ENCODE measurements at regions not wholly inside any gene's neighbourhood (a gene's known extent, or its start where the extent isn't known, plus 50 kb on each side); places are given as distances from the start of the nearest gene placed in this dataset.

GRCh38 chr13:34696296-34696695 is 245.8 kb upstream of the NBEA start:
- Histone ChIP-seq H3K27ac (ENCODE audit: insufficient read length, low read depth, low read length) (no peak overlapping the region), H2BK5ac (ENCODE audit: insufficient read length, low read length) (no peak overlapping the region), H3K56ac (ENCODE audit: insufficient read length, low read depth, low read length) (no peak overlapping the region), H3K9ac (ENCODE audit: extremely low read depth, insufficient read length, low read length) (no peak overlapping the region), H3K14ac (ENCODE audit: insufficient read depth, low read length) (no peak overlapping the region), H3K4ac (ENCODE audit: low read depth, low read length) (no peak overlapping the region), H4K20me1 (ENCODE audit: control insufficient read depth, insufficient read depth, insufficient read length) (no peaks in the 10 kb centered on the region), H3K23ac (ENCODE audit: insufficient read length, low read depth, low read length) (no peak overlapping the region), H3K4me2 (ENCODE audit: insufficient read depth, insufficient read length, low read length) (no peak overlapping the region), H3K79me1 (ENCODE audit: insufficient read depth, low read depth, low read length, poor library complexity, severe bottlenecking) (no peaks in the 10 kb centered on the region), H3K27me3 (ENCODE audit: insufficient read depth, low read length) (no peaks in the 10 kb centered on the region), H2AK5ac (ENCODE audit: insufficient read length, low read length) (no peak overlapping the region), H3T11ph (ENCODE audit: low read length) (no peak overlapping the region), H3K9me3 (ENCODE audit: control insufficient read depth, low read depth, low read length) (no peaks in the 10 kb centered on the region), H3K4me1 (ENCODE audit: insufficient read depth, low read length) (no peaks in the 10 kb centered on the region), H3K79me2 (ENCODE audit: insufficient read depth, low read length) (no peaks in the 10 kb centered on the region), H2BK120ac (ENCODE audit: low read depth, low read length, poor library complexity, severe bottlenecking) (no peak overlapping the region), H4K8ac (replicated peaks; ENCODE audit: insufficient read length, low read depth, low read length) (no peak overlapping the region), H2AFZ (ENCODE audit: low read length) (no peak overlapping the region), H2BK12ac (ENCODE audit: insufficient read length, low read depth, low read length) (no peak overlapping the region), H3K18ac (ENCODE audit: insufficient read length, low read depth, low read length) (no peak overlapping the region), H4K5ac (ENCODE audit: insufficient read length, low read depth, low read length) (no peak overlapping the region), H4K91ac (ENCODE audit: insufficient read length, low read depth, low read length) (no peak overlapping the region), H3K23me2 (ENCODE audit: insufficient read length, low read depth, low read length, poor library complexity, severe bottlenecking) (no peaks in the 10 kb centered on the region), H2BK15ac (ENCODE audit: low read depth, low read length) (no peak overlapping the region), H2BK20ac (ENCODE audit: low read depth, low read length, poor library complexity, severe bottlenecking) (no peak overlapping the region)
- no peak for DNase-seq
- no peak for TF ChIP-seq CTCF (conservative IDR thresholded peaks at IDR 0.05)
- H3K4me1 Mint-ChIP-seq = peaks cover 6 to 9% of the 10 kb centered on the region in 2 experiments
- no peaks in the 10 kb centered on the region for H3K27me3 Mint-ChIP-seq (ENCODE audit: low read depth)
- H3K36me3 Mint-ChIP-seq (ENCODE audit: insufficient read depth in 1 of 3, low read depth in 3 of 3) = no peaks in the 10 kb centered on the region
- H3K9me3 Mint-ChIP-seq = no peaks in the 10 kb centered on the region
- no CpG with 5 or more reads among the region's 5 CpGs for WGBS (ENCODE audit: extremely low coverage, insufficient read length, low lambda C conversion rate)
- no peak overlapping the region for H3K4me3 Mint-ChIP-seq
- H3K27ac Mint-ChIP-seq = no peak overlapping the region

All from H9 (cell line).